Left renal pelvis (tissue), 4 donors: ENCODE measurements at regions not wholly inside any gene's neighbourhood (a gene's known extent, or its start where the extent isn't known, plus 50 kb on each side); places are given as distances from the start of the nearest gene placed in this dataset.

ENCODE experiments used
- DNase-seq, 4 donors: peaks; one replicate each; pipeline ENCODE4 v3.0.0-alpha.2; 2013; ENCODE audit warnings: low read depth in 4 of 4, low spot score in 3 of 4

GRCh38 chr6:170232186-170233002 is 58.5 kb downstream of the DLL1 start:
- no peak for DNase-seq

GRCh38 chr6:170231293-170232185 is 59.3 kb downstream of the DLL1 start:
- no peak for DNase-seq

- DNase-seq, result no peak
These were observed 60.2 kb downstream of the DLL1 start for GRCh38 chr6:170230520-170231292.

GRCh38 chr6:170229851-170230519 is 60.9 kb downstream of the DLL1 start:
- DNase-seq, result no peak

- no peak for DNase-seq
These were observed 61.5 kb downstream of the DLL1 start for GRCh38 chr6:170229396-170229795.

- DNase-seq, result no peak
These were observed 62.0 kb downstream of the DLL1 start for GRCh38 chr6:170228946-170229310.

- no peak for DNase-seq
These were observed 62.6 kb downstream of the DLL1 start for GRCh38 chr6:170227996-170228945.

GRCh38 chr6:170227521-170227983 is 63.3 kb downstream of the DLL1 start:
- no peak for DNase-seq

- DNase-seq, result no peak
These were observed 64.2 kb downstream of the DLL1 start for GRCh38 chr6:170226647-170227046.

- no peak for DNase-seq
These were observed 64.9 kb downstream of the DLL1 start for GRCh38 chr6:170225852-170226417.

- no peak for DNase-seq
These were observed 65.9 kb downstream of the DLL1 start for GRCh38 chr6:170224694-170225660.

GRCh38 chr6:170223718-170224693 is 66.9 kb downstream of the DLL1 start:
- DNase-seq, result no peak

- no peak for DNase-seq
These were observed 68.1 kb downstream of the DLL1 start for GRCh38 chr6:170222498-170223471.

- no peak for DNase-seq
These were observed 69.0 kb downstream of the DLL1 start for GRCh38 chr6:170221753-170222400.
